Body of pancreas (tissue), 4 donors: ENCODE measurements at regions not wholly inside any gene's neighbourhood (a gene's known extent, or its start where the extent isn't known, plus 50 kb on each side); places are given as distances from the start of the nearest gene placed in this dataset.

ENCODE experiments used
- ATAC-seq: fragments of 150-250 bp; one replicate; pipeline ENCODE4 v1.9.1; 2016
- DNase-seq, 4 donors: peaks; one replicate each; pipeline ENCODE4 v3.0.0-alpha.2; 2019
- H3K27ac ChIP-seq, 4 donors: fragments of 200-600 bp; sonication (generic); 1 replicate in 3 of 4; 2 replicates in 1 of 4; pipeline versions ENCODE4 v1.5.1 to v1.6.1; 2016 to 2019; ENCODE audit warnings: mild to moderate bottlenecking in 1 of 4, mixed read lengths in 1 of 4, moderate library complexity in 1 of 4
- H3K27me3 ChIP-seq, 2 donors: fragments of 200-600 bp; sonication (generic); one replicate each; pipeline ENCODE4 v1.6.0; 2016; ENCODE audit warnings: mild to moderate bottlenecking in 1 of 2
- H3K36me3 ChIP-seq, 2 donors: fragments of 200-600 bp; sonication (generic); replicated peaks in 1 of 2; 2 replicates each; pipeline ENCODE4 v1.5.1; 2016; ENCODE audit warnings: low read depth in 2 of 2; ENCODE audit not compliant: insufficient read depth in 1 of 2
- H3K4me1 ChIP-seq: fragments of 200-600 bp; sonication (generic); one replicate; pipeline ENCODE4 v1.6.0; 2016
- H3K4me3 ChIP-seq, 2 donors: fragments of 200-600 bp; sonication (generic); 1 replicate in 1 of 2; 2 replicates in 1 of 2; pipeline ENCODE4 v1.5.1; 2016 to 2019
- H3K9me3 ChIP-seq, 3 donors: fragments of 200-600 bp; sonication (generic); 1 replicate in 2 of 3; 2 replicates in 1 of 3; pipeline ENCODE4 v1.5.1; 2016
- POLR2A ChIP-seq, 3 donors: fragments of 450-650 bp; IDR thresholded peaks; one replicate each; pipeline ENCODE4 v1.6.1; 2016; ENCODE audit warnings: antibody characterized with exemption in 3 of 3, mild to moderate bottlenecking in 2 of 3
- WGBS, 2 donors: methylation state at CpG; one replicate each; pipeline ENCODE4 v1.1.5; 2017; 5-methylcytosine and 5-hydroxymethylcytosine counted together
- intact Hi-C: fragments of 100-400 bp; cut with DNase I; formaldehyde crosslinking; loops from one replicate; pipeline ENCODE4 v1.15.1; 2023
- TF ChIP-seq, protein P1 (sequence below), 7 experiments: fragments of 450-650 bp in 4 of 7; fragments of 200-600 bp in 3 of 7; sonication (generic) in 3 of 7; IDR thresholded peaks; one replicate each; pipeline ENCODE4 v1.5.1; 2016 to 2019; ENCODE audit warnings: antibody characterized with exemption in 7 of 7

DNA sequence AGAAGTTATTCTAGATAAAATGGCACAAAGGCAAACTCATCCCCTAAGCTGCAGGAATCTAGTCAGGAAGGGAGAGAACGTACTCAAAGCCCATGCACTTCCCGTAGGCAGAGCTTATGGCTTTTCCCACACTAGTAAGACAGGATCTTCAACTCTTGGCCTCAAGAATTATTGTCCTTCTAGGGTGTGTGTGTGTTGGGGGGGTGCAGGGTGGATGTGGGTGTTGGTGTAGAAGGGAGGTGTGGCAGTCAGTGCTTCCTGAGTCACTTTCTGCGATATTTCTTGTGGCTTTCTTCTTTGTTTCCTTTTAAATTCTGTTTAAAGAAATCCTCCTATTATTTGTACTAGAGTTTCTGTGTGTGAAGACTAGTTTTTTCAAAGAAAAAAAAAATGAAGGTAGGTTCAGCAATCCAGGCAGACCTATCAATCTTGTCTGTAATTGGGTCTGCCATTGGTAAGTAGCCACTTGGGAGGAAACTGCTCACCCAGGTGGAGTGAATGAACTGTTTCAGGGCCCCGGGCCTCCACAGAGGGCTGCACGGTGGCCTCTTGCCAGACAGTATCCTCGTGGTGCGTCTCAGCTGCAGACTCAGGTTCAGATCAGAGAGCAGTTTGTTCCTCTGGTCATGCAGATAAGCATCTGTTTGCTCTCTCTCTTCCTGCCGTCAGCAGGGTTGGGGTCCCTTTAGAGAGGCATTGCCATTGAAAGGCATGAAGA, 131.9 kb downstream of the NPR3 start:
- Histone ChIP-seq H3K36me3 (no peaks in the 10 kb centered on the region), H3K4me1 (no peaks in the 10 kb centered on the region), H3K27me3 (no peaks in the 10 kb centered on the region), H3K27ac (no peak overlapping the region), H3K4me3 (no peak overlapping the region), H3K9me3 (no peaks in the 10 kb centered on the region)
- 27 to 53% methylated on average over 7 to 8 of the region's 8 CpGs for WGBS, 2 donors
- intact Hi-C loops: no loop called here
- ATAC-seq (no peak), DNase-seq (no peak)
- TF ChIP-seq, protein P1, sequence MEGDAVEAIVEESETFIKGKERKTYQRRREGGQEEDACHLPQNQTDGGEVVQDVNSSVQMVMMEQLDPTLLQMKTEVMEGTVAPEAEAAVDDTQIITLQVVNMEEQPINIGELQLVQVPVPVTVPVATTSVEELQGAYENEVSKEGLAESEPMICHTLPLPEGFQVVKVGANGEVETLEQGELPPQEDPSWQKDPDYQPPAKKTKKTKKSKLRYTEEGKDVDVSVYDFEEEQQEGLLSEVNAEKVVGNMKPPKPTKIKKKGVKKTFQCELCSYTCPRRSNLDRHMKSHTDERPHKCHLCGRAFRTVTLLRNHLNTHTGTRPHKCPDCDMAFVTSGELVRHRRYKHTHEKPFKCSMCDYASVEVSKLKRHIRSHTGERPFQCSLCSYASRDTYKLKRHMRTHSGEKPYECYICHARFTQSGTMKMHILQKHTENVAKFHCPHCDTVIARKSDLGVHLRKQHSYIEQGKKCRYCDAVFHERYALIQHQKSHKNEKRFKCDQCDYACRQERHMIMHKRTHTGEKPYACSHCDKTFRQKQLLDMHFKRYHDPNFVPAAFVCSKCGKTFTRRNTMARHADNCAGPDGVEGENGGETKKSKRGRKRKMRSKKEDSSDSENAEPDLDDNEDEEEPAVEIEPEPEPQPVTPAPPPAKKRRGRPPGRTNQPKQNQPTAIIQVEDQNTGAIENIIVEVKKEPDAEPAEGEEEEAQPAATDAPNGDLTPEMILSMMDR (IDR thresholded peaks at IDR 0.05): no peak
- no peak for TF ChIP-seq POLR2A (IDR thresholded peaks at IDR 0.05)

DNA sequence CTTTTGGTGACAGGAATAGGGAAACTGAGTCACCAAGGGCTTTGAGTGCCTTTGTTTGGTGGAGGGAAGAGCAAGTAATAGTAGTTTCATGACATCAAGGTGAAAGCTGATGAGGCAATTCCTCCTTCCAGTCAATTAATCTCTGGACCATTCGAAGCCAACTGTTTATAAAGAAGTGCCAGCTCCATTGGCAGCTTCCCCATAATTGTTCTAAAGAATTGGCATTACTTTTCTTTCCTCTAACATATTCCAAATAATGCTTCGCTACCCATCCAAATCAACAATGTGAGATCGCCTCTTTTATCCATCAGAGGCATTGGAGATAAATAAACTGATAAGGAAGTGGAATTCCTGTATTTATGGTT, 132.4 kb downstream of the NPR3 start:
- Histone ChIP-seq H3K4me1 (no peaks in the 10 kb centered on the region), H3K36me3 (no peaks in the 10 kb centered on the region), H3K27ac (no peak overlapping the region), H3K4me3 (no peak overlapping the region), H3K9me3 (no peaks in the 10 kb centered on the region), H3K27me3 (no peaks in the 10 kb centered on the region)
- no peak for ATAC-seq
- no peak for TF ChIP-seq POLR2A (IDR thresholded peaks at IDR 0.05)
- TF ChIP-seq, protein P1 (IDR thresholded peaks at IDR 0.05): no peak
- intact Hi-C loops: no loop called here
- 46 to 58% methylated on average over 3 of the region's 3 CpGs for WGBS, 2 donors
- no peak for DNase-seq

DNA sequence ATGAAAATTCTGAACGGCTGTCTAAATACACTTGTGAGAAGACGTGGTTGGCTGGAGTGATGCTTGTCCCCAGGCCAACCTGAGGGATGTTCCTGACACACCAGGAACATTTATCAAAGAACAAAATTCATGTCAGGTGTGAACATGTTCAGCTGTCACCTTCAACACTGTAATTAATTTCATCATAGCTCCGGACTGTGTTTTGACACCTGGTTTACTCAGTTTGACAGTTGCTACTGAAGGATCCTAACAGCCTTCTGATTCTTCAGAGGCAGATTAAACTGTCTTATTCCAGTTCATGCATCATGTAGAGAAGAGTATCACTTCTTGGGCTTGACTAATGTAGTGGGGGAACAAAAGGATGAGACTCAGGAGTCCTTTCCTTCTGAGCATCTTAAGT, 134.1 kb downstream of the NPR3 start:
- H3K27ac ChIP-seq: no peak overlapping the region
- WGBS, 2 donors: 48 to 63% methylated on average over 3 of the region's 3 CpGs
- H3K4me1 ChIP-seq: no peaks in the 10 kb centered on the region
- no peaks in the 10 kb centered on the region for H3K9me3 ChIP-seq
- TF ChIP-seq, protein P1 (IDR thresholded peaks at IDR 0.05): no peak
- no peak for TF ChIP-seq POLR2A (IDR thresholded peaks at IDR 0.05)
- no peak for ATAC-seq
- H3K36me3 ChIP-seq: no peaks in the 10 kb centered on the region
- intact Hi-C loops: no loop called here
- no peak overlapping the region for H3K4me3 ChIP-seq
- no peaks in the 10 kb centered on the region for H3K27me3 ChIP-seq
- no peak for DNase-seq

DNA sequence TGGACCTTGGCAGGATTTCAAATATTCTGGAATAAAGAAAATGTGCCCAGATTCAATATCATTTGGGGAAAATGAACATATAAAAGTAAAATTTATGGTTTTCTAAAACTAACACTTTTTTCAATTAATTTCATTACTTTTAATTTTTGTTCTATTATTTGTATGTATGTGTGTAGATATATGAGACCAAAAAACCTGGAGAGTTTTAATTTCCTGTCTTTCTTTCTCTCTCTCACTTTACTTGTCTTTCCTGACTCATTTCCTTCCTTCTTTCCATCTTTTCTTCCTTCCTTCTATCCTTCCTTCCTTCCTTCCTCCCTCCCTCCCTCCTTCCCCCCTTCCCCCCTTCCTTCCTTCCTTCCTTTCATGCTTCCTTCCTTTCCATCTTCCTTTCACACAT, 137.0 kb downstream of the NPR3 start:
- Histone ChIP-seq H3K27ac (no peak overlapping the region), H3K27me3 (no peaks in the 10 kb centered on the region), H3K4me1 (peaks cover 5% of the 10 kb centered on the region), H3K4me3 (no peak overlapping the region), H3K36me3 (no peaks in the 10 kb centered on the region), H3K9me3 (no peaks in the 10 kb centered on the region)
- TF ChIP-seq POLR2A (IDR thresholded peaks at IDR 0.05): no peak
- TF ChIP-seq, protein P1 (IDR thresholded peaks at IDR 0.05): no peak
- ATAC-seq: no peak
- intact Hi-C loops: no loop called here
- no peak for DNase-seq

DNA sequence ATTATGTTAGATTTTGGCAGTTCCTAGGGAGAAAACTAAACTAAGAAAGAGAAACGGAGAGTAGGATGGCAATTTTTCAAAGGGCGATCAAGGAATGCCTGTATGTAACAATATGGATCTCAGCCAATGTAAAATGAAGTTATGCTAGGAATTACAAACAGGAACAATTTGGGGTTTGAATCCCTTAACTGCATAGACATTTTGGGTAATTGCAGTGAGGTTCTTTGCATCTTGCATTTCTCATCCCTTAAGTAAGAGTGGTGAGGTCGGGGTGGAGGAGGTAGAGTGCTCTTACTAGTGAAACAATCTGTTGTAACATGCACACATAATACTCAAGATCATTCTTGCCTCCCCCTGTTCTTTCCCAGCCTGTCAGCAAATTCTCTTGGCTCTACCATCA, 137.6 kb downstream of the NPR3 start:
- intact Hi-C loops: no loop called here
- H3K9me3 ChIP-seq: no peaks in the 10 kb centered on the region

More for the DNA sequence above, 137.6 kb downstream of the NPR3 start:
- no peak for DNase-seq
- ATAC-seq: no peak
- Histone ChIP-seq H3K27me3 (no peaks in the 10 kb centered on the region), H3K4me1 (peaks cover 5% of the 10 kb centered on the region), H3K27ac (no peak overlapping the region), H3K4me3 (no peak overlapping the region), H3K36me3 (no peaks in the 10 kb centered on the region)
- TF ChIP-seq, protein P1 (IDR thresholded peaks at IDR 0.05): no peak
- TF ChIP-seq POLR2A (IDR thresholded peaks at IDR 0.05): no peak
- WGBS, 2 donors: 35 to 45% methylated on average over 3 of the region's 3 CpGs
